WTC11 (cell line): ENCODE measurements at regions not wholly inside any gene's neighbourhood (a gene's known extent, or its start where the extent isn't known, plus 50 kb on each side); places are given as distances from the start of the nearest gene placed in this dataset.
A peak's percentile ranks its signal among the peaks of the same experiment; 100 is the strongest.

ENCODE experiments used
- ESRRA ChIP-seq: sonication (generic); formaldehyde crosslinking; IDR thresholded peaks from 2 replicates; pipeline ENCODE4 v1.8.1; 2022; ENCODE audit warnings: mild to moderate bottlenecking, missing genetic modification reagents, borderline replicate concordance
- ETV6 ChIP-seq: sonication (generic); formaldehyde crosslinking; IDR thresholded peaks from 2 replicates; pipeline ENCODE4 v1.8.1; 2022; ENCODE audit warnings: mild to moderate bottlenecking, missing genetic modification reagents
- KAT7 ChIP-seq: sonication (generic); formaldehyde crosslinking; IDR thresholded peaks from 2 replicates; pipeline ENCODE4 v1.8.1; 2023; ENCODE audit warnings: missing genetic modification reagents, mild to moderate bottlenecking, borderline replicate concordance
- MXD4 ChIP-seq: fragments of 250-450 bp; sonication (Bioruptor Pico); IDR thresholded peaks from 2 replicates; pipeline ENCODE4 v1.8.0; 2021; ENCODE audit warnings: mild to moderate bottlenecking, moderate library complexity, borderline replicate concordance
- MYBL2 ChIP-seq: sonication (generic); formaldehyde crosslinking; IDR thresholded peaks from 2 replicates; pipeline ENCODE4 v1.8.1; 2023; ENCODE audit warnings: mild to moderate bottlenecking, moderate library complexity, missing genetic modification reagents
- ZNF232 ChIP-seq: sonication (generic); formaldehyde crosslinking; IDR thresholded peaks from 2 replicates; pipeline ENCODE4 v1.8.0; 2022; ENCODE audit warnings: mild to moderate bottlenecking, missing genetic modification reagents
- TF ChIP-seq, protein P1 (sequence below): sonication (generic); formaldehyde crosslinking; IDR thresholded peaks from 2 replicates; pipeline ENCODE4 v1.8.1; 2022; ENCODE audit warnings: missing genetic modification reagents, borderline replicate concordance
- TF ChIP-seq, protein P2 (sequence below): fragments of 200-600 bp; IDR thresholded peaks from 2 replicates; pipeline ENCODE4 v1.8.0; 2022; ENCODE audit warnings: antibody characterized with exemption

DNA sequence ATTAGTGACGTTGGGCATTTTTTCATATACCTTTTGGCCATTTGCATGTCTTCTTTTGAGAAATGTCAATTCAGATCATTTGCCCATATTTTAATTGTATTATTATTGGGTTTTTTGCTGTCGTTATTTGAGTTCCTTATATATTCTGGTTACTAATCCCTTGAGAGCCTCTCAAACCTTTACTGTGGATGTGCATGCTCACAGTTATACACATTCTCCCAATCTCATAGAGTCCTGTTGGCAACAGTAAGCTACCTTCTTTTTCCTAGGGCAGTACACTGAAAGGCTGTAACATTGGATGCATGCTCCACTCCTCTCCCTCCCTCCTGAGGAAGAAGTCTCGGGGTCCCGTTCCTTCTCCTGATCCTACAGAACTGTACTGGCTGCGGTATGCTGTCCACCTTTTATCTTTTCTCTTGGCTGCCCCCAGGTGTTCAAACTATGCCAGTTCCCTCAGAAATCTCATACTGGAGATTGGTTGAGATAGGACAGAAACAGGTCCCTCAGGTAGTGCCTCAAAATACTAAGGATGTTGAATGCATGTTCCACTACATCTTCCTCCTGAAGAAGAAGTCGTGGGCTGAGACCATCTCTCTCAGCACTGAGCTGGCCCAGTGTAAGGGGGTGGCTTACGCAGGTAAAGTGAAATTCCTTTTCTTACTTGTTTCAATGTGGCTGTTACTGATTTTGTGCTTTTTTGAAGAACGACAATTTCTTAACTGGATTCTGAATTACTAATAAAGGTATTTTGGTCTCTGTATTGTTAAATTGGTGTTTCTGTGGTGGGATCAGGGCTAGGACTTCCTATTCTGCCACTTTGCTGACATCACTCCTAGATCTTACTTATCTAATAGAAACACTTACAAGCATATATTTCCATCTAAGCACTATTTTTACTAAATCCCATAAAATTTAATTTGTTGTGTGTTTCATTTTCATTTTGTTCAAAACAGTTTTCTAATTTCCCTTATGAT, 145.4 kb upstream of the HUWE1 start:
- TF ChIP-seq ZNF232 (CRISPR knock-in tag) (no peak), KAT7 (CRISPR knock-in tag) (no peak), MYBL2 (CRISPR knock-in tag) (no peak), ETV6 (CRISPR knock-in tag) (no peak), ESRRA (CRISPR knock-in tag) (no peak), MXD4 (no peak)
- TF ChIP-seq, protein P1, sequence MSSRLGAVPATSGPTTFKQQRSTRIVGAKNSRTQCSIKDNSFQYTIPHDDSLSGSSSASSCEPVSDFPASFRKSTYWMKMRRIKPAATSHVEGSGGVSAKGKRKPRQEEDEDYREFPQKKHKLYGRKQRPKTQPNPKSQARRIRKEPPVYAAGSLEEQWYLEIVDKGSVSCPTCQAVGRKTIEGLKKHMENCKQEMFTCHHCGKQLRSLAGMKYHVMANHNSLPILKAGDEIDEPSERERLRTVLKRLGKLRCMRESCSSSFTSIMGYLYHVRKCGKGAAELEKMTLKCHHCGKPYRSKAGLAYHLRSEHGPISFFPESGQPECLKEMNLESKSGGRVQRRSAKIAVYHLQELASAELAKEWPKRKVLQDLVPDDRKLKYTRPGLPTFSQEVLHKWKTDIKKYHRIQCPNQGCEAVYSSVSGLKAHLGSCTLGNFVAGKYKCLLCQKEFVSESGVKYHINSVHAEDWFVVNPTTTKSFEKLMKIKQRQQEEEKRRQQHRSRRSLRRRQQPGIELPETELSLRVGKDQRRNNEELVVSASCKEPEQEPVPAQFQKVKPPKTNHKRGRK (CRISPR knock-in tag): no peak
- TF ChIP-seq, protein P2, sequence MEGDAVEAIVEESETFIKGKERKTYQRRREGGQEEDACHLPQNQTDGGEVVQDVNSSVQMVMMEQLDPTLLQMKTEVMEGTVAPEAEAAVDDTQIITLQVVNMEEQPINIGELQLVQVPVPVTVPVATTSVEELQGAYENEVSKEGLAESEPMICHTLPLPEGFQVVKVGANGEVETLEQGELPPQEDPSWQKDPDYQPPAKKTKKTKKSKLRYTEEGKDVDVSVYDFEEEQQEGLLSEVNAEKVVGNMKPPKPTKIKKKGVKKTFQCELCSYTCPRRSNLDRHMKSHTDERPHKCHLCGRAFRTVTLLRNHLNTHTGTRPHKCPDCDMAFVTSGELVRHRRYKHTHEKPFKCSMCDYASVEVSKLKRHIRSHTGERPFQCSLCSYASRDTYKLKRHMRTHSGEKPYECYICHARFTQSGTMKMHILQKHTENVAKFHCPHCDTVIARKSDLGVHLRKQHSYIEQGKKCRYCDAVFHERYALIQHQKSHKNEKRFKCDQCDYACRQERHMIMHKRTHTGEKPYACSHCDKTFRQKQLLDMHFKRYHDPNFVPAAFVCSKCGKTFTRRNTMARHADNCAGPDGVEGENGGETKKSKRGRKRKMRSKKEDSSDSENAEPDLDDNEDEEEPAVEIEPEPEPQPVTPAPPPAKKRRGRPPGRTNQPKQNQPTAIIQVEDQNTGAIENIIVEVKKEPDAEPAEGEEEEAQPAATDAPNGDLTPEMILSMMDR: 0 out of 2 replicates have a peak, but pooled peaks have one; percentile 23
